ENCODE measurements at regions not wholly inside any gene's neighbourhood (a gene's known extent, or its start where the extent isn't known, plus 50 kb on each side); places are given as distances from the start of the nearest gene placed in this dataset.

DNA sequence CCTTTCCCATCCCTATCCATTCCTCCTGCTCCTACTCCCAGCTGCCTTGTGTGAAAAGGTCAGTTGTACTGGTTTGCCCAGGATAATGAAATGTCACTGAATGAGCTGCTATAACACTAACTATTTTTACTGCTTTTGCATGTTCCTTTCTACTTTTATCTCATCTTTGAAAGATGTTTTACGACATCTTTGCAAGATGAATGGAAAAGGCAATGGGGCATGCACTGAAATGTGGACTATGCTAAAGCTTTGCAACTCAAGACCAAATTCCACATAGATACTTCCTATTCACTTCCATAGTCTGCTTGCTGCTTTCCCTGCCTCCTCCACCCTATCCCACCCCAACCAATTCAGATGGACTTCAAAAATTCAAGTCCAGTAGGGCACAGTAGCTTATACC lies 111.3 kb downstream of the SETD4 start:
- ATAC-seq, result no peak
- TF ChIP-seq ZNF565 (CRISPR knock-in tag; conservative IDR thresholded peaks at IDR 0.05; ENCODE audit: low read depth) (no peak), ESRRG (CRISPR knock-in tag; IDR thresholded peaks at IDR 0.05) (no peak), ISL1 (CRISPR knock-in tag; IDR thresholded peaks at IDR 0.05) (no peak), TCF4 (CRISPR knock-in tag; IDR thresholded peaks at IDR 0.05; ENCODE audit: borderline replicate concordance) (no peak), ARNTL (CRISPR knock-in tag; IDR thresholded peaks at IDR 0.05; ENCODE audit: borderline replicate concordance, low read depth) (no peak), OSR1 (CRISPR knock-in tag; IDR thresholded peaks at IDR 0.05) (no peak), GLIS3 (CRISPR knock-in tag; IDR thresholded peaks at IDR 0.05) (no peak), ZFP30 (CRISPR knock-in tag; IDR thresholded peaks at IDR 0.05) (no peak), ZC3H10 (CRISPR knock-in tag; IDR thresholded peaks at IDR 0.05) (no peak), PPARA (CRISPR knock-in tag; IDR thresholded peaks at IDR 0.05; ENCODE audit: borderline replicate concordance) (no peak), BACH2 (CRISPR knock-in tag; IDR thresholded peaks at IDR 0.05; ENCODE audit: borderline replicate concordance) (no peak), ZFP3 (CRISPR knock-in tag; IDR thresholded peaks at IDR 0.05) (no peak), CSDC2 (CRISPR knock-in tag; IDR thresholded peaks at IDR 0.05) (no peak), ZNF8 (CRISPR knock-in tag; IDR thresholded peaks at IDR 0.05) (no peak), RARB (CRISPR knock-in tag; IDR thresholded peaks at IDR 0.05) (no peak), TOX (CRISPR knock-in tag; IDR thresholded peaks at IDR 0.05; ENCODE audit: borderline replicate concordance) (no peak), SNAI2 (CRISPR knock-in tag; IDR thresholded peaks at IDR 0.05) (no peak)
- TF ChIP-seq, protein P1, sequence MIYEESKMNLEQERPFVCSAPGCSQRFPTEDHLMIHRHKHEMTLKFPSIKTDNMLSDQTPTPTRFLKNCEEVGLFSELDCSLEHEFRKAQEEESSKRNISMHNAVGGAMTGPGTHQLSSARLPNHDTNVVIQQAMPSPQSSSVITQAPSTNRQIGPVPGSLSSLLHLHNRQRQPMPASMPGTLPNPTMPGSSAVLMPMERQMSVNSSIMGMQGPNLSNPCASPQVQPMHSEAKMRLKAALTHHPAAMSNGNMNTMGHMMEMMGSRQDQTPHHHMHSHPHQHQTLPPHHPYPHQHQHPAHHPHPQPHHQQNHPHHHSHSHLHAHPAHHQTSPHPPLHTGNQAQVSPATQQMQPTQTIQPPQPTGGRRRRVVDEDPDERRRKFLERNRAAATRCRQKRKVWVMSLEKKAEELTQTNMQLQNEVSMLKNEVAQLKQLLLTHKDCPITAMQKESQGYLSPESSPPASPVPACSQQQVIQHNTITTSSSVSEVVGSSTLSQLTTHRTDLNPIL (CRISPR knock-in tag; IDR thresholded peaks at IDR 0.05; ENCODE audit: low read depth), result no peak
- TF ChIP-seq, protein P2, sequence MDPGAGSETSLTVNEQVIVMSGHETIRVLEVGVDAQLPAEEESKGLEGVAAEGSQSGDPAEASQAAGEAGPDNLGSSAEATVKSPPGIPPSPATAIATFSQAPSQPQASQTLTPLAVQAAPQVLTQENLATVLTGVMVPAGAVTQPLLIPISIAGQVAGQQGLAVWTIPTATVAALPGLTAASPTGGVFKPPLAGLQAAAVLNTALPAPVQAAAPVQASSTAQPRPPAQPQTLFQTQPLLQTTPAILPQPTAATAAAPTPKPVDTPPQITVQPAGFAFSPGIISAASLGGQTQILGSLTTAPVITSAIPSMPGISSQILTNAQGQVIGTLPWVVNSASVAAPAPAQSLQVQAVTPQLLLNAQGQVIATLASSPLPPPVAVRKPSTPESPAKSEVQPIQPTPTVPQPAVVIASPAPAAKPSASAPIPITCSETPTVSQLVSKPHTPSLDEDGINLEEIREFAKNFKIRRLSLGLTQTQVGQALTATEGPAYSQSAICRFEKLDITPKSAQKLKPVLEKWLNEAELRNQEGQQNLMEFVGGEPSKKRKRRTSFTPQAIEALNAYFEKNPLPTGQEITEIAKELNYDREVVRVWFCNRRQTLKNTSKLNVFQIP (CRISPR knock-in tag; IDR thresholded peaks at IDR 0.05; ENCODE audit: borderline replicate concordance, low read depth), result no peak
- TF ChIP-seq, protein P3, sequence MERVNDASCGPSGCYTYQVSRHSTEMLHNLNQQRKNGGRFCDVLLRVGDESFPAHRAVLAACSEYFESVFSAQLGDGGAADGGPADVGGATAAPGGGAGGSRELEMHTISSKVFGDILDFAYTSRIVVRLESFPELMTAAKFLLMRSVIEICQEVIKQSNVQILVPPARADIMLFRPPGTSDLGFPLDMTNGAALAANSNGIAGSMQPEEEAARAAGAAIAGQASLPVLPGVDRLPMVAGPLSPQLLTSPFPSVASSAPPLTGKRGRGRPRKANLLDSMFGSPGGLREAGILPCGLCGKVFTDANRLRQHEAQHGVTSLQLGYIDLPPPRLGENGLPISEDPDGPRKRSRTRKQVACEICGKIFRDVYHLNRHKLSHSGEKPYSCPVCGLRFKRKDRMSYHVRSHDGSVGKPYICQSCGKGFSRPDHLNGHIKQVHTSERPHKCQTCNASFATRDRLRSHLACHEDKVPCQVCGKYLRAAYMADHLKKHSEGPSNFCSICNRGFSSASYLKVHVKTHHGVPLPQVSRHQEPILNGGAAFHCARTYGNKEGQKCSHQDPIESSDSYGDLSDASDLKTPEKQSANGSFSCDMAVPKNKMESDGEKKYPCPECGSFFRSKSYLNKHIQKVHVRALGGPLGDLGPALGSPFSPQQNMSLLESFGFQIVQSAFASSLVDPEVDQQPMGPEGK (CRISPR knock-in tag; IDR thresholded peaks at IDR 0.05; ENCODE audit: borderline replicate concordance), result no peak

DNA sequence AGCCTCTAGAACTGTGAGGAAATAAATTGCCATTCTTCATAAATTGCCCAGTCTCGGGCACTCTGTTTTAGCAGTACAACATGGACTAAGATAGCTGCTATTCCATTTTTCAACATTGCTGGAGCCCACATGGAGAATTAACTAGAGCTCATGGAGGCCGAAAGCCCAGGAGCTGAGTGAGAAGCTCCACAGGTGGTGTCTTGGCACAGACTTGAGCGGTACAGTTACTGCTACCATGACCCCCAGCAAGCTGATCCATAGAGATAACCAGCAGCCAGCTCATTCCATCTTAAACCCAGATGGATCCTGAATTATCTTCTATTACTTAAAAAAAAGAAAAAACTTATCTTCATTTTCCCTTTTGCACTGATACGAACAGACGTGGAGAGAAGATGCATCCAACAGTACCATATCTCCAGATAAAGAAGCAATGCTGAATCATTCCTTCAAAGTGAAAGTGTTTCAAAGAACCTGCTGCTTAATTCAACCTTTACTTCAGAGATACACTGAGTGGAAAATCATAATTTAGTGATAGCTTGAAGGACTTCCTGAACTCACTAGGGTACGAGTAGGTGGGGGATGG lies 115.1 kb downstream of the SETD4 start:
- TF ChIP-seq SNAI2 (CRISPR knock-in tag; IDR thresholded peaks at IDR 0.05), result no peak
- TF ChIP-seq CSDC2 (CRISPR knock-in tag; IDR thresholded peaks at IDR 0.05), result no peak
- no peak for TF ChIP-seq ESRRG (CRISPR knock-in tag; IDR thresholded peaks at IDR 0.05)
- TF ChIP-seq TOX (CRISPR knock-in tag; IDR thresholded peaks at IDR 0.05; ENCODE audit: borderline replicate concordance), result no peak
- TF ChIP-seq RARB (CRISPR knock-in tag; IDR thresholded peaks at IDR 0.05), result no peak
- no peak for TF ChIP-seq TCF4 (CRISPR knock-in tag; IDR thresholded peaks at IDR 0.05; ENCODE audit: borderline replicate concordance)
- TF ChIP-seq, protein P4, sequence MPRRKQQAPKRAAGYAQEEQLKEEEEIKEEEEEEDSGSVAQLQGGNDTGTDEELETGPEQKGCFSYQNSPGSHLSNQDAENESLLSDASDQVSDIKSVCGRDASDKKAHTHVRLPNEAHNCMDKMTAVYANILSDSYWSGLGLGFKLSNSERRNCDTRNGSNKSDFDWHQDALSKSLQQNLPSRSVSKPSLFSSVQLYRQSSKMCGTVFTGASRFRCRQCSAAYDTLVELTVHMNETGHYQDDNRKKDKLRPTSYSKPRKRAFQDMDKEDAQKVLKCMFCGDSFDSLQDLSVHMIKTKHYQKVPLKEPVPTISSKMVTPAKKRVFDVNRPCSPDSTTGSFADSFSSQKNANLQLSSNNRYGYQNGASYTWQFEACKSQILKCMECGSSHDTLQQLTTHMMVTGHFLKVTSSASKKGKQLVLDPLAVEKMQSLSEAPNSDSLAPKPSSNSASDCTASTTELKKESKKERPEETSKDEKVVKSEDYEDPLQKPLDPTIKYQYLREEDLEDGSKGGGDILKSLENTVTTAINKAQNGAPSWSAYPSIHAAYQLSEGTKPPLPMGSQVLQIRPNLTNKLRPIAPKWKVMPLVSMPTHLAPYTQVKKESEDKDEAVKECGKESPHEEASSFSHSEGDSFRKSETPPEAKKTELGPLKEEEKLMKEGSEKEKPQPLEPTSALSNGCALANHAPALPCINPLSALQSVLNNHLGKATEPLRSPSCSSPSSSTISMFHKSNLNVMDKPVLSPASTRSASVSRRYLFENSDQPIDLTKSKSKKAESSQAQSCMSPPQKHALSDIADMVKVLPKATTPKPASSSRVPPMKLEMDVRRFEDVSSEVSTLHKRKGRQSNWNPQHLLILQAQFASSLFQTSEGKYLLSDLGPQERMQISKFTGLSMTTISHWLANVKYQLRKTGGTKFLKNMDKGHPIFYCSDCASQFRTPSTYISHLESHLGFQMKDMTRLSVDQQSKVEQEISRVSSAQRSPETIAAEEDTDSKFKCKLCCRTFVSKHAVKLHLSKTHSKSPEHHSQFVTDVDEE (CRISPR knock-in tag; IDR thresholded peaks at IDR 0.05), result no peak
- no peak for TF ChIP-seq ISL1 (CRISPR knock-in tag; IDR thresholded peaks at IDR 0.05)
- TF ChIP-seq ZC3H10 (CRISPR knock-in tag; IDR thresholded peaks at IDR 0.05), result no peak
- TF ChIP-seq OSR1 (CRISPR knock-in tag; IDR thresholded peaks at IDR 0.05), result no peak
- TF ChIP-seq ZFP30 (CRISPR knock-in tag; IDR thresholded peaks at IDR 0.05), result no peak
- TF ChIP-seq, protein P5, sequence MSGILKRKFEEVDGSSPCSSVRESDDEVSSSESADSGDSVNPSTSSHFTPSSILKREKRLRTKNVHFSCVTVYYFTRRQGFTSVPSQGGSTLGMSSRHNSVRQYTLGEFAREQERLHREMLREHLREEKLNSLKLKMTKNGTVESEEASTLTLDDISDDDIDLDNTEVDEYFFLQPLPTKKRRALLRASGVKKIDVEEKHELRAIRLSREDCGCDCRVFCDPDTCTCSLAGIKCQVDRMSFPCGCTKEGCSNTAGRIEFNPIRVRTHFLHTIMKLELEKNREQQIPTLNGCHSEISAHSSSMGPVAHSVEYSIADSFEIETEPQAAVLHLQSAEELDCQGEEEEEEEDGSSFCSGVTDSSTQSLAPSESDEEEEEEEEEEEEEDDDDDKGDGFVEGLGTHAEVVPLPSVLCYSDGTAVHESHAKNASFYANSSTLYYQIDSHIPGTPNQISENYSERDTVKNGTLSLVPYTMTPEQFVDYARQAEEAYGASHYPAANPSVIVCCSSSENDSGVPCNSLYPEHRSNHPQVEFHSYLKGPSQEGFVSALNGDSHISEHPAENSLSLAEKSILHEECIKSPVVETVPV (CRISPR knock-in tag; IDR thresholded peaks at IDR 0.05), result no peak
- TF ChIP-seq, protein P3 (CRISPR knock-in tag; IDR thresholded peaks at IDR 0.05; ENCODE audit: borderline replicate concordance), result no peak
- TF ChIP-seq PPARA (CRISPR knock-in tag; IDR thresholded peaks at IDR 0.05; ENCODE audit: borderline replicate concordance), result no peak
- TF ChIP-seq, protein P2 (CRISPR knock-in tag; IDR thresholded peaks at IDR 0.05; ENCODE audit: borderline replicate concordance, low read depth), result no peak
- ATAC-seq, result no peak

Data from SK-N-SH treated with all-trans-retinoic acid at 6 μM for 48 hours (cell line).